ENCODE measurements at regions not wholly inside any gene's neighbourhood (a gene's known extent, or its start where the extent isn't known, plus 50 kb on each side); places are given as distances from the start of the nearest gene placed in this dataset.

DNA sequence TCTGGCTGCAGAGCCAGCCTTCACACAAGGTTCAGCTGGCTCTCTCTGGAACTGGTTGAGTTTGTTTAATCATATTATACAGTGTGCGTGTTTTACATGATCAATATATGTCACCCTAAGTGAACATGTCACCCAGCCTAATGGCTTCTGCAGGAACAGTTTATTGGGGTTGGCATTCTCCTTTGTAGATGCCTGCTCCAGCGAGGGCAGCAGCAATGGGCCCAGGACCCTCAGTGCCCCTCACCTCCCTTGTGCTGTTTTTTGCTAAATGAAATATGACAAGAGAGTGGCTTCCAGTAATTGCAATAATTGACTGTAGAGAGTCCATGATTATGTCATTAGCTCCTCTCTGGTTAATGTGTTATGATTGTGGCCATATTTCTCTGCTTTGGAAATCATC lies 387.2 kb downstream of the TMEM114 start:
- Histone ChIP-seq H3K4me3 (no peak overlapping the region), H3K36me3 (no peaks in the 10 kb centered on the region), H3K27ac (no peak overlapping the region), H3K4me1 (no peaks in the 10 kb centered on the region), H3K27me3 (no peaks in the 10 kb centered on the region), H3K9me3 (peaks cover 0 to 7% of the 10 kb centered on the region in 2 donors)
- TF ChIP-seq, protein P1, sequence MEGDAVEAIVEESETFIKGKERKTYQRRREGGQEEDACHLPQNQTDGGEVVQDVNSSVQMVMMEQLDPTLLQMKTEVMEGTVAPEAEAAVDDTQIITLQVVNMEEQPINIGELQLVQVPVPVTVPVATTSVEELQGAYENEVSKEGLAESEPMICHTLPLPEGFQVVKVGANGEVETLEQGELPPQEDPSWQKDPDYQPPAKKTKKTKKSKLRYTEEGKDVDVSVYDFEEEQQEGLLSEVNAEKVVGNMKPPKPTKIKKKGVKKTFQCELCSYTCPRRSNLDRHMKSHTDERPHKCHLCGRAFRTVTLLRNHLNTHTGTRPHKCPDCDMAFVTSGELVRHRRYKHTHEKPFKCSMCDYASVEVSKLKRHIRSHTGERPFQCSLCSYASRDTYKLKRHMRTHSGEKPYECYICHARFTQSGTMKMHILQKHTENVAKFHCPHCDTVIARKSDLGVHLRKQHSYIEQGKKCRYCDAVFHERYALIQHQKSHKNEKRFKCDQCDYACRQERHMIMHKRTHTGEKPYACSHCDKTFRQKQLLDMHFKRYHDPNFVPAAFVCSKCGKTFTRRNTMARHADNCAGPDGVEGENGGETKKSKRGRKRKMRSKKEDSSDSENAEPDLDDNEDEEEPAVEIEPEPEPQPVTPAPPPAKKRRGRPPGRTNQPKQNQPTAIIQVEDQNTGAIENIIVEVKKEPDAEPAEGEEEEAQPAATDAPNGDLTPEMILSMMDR (IDR thresholded peaks at IDR 0.05), result no peak
- no peak for DNase-seq (ENCODE audit: low spot score)

DNA sequence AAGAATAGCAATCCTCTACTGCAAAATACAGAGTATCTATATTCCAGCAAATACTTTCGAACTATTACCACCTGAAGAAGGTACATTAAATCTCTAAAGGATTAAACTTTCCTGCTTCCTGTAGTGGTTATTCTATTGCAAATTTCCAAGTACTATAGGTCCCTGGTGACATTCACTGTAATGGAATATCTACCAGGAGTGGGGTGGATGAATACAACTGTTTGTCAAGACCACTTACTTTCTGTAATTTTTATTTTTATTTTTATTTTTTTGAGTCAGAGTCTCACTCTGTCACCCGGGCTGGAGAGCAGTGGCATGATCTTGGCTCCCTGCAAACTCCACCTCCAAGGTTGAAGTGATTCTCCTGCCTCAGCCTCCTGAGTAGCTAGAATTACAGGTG lies 389.5 kb downstream of the TMEM114 start:
- no peak for DNase-seq (ENCODE audit: low spot score)
- no peaks in the 10 kb centered on the region for H3K36me3 ChIP-seq
- TF ChIP-seq, protein P1 (IDR thresholded peaks at IDR 0.05), result no peak
- H3K9me3 ChIP-seq, result peaks cover 0 to 7% of the 10 kb centered on the region in 2 donors
- no peaks in the 10 kb centered on the region for H3K4me1 ChIP-seq
- H3K4me3 ChIP-seq, result no peak overlapping the region
- no peak overlapping the region for H3K27ac ChIP-seq
- no peaks in the 10 kb centered on the region for H3K27me3 ChIP-seq

DNA sequence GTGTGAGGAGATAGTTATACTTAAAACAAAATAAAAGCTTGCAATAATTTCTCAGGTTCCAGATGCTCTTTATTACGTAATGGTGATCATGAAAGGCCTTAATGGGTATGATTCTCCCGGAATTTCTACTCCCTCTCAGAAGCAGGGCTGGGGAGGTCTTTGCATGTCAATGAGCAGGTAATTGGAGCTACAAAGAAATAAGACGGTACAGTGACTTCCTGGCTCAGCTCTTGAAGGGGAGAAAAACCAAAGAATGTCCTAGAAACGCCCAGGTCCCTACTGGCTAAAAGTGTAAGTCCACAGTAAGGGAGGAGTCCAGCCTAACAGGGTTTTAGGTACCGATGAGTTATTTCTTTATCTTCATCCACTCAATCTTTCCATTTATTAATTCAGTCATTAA lies 390.9 kb downstream of the TMEM114 start:
- H3K27me3 ChIP-seq, result no peaks in the 10 kb centered on the region
- peaks cover 0 to 7% of the 10 kb centered on the region in 2 donors for H3K9me3 ChIP-seq
- DNase-seq (ENCODE audit: low spot score), result no peak
- H3K4me3 ChIP-seq, result no peak overlapping the region
- no peak overlapping the region for H3K27ac ChIP-seq
- H3K36me3 ChIP-seq, result no peaks in the 10 kb centered on the region
- no peaks in the 10 kb centered on the region for H3K4me1 ChIP-seq
- TF ChIP-seq, protein P1 (IDR thresholded peaks at IDR 0.05), result no peak

DNA sequence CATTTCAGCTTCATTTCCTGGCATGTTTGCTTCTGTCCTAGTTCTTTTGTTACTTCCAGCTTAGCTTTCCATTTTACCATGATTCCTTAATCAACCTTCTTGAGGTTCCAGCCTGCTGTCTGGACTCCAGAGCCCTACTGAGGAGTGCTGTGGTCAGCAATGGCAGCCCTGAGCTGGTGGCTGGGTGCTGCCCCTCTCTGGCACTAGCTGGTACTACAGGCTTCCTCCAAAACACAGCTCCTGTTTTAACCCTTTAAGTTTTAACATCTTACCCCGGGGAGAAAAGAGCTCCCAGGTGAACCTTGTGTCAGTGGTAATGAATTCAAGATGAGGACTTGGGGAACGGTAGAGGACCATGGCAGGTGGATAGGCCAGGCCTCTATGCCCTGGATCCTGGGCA lies 395.5 kb downstream of the TMEM114 start:
- Histone ChIP-seq H3K27me3 (no peaks in the 10 kb centered on the region), H3K9me3 (no peaks in the 10 kb centered on the region), H3K36me3 (no peaks in the 10 kb centered on the region), H3K27ac (no peak overlapping the region), H3K4me1 (no peaks in the 10 kb centered on the region), H3K4me3 (no peak overlapping the region)
- no peak for DNase-seq (ENCODE audit: low spot score)
- TF ChIP-seq, protein P1 (IDR thresholded peaks at IDR 0.05), result no peak

DNA sequence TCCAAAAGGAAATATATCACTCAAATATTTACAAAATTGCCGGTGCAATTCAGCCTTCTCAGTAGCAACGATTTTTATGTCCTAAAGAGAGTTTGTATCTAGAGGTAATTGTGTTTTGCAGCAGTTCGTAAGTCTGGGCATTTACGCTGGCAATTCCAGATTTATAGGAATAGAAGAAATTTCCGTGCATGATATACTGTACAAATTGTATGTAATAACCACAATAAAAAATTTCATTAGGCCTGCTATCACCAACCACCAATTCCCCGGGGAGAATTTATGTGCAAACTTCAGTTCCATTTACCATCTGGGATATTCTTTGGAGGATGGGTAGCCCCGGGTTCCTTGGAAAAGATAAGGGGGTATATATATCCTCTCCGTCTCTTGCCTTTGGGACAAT lies 401.5 kb downstream of the TMEM114 start:
- no peak for DNase-seq (ENCODE audit: low spot score)
- H3K27me3 ChIP-seq, result no peaks in the 10 kb centered on the region
- no peaks in the 10 kb centered on the region for H3K36me3 ChIP-seq
- TF ChIP-seq, protein P1 (IDR thresholded peaks at IDR 0.05), result no peak
- no peak overlapping the region for H3K27ac ChIP-seq
- H3K9me3 ChIP-seq, result peaks cover 0 to 1% of the 10 kb centered on the region in 2 donors
- no peaks in the 10 kb centered on the region for H3K4me1 ChIP-seq
- H3K4me3 ChIP-seq, result no peak overlapping the region

DNA sequence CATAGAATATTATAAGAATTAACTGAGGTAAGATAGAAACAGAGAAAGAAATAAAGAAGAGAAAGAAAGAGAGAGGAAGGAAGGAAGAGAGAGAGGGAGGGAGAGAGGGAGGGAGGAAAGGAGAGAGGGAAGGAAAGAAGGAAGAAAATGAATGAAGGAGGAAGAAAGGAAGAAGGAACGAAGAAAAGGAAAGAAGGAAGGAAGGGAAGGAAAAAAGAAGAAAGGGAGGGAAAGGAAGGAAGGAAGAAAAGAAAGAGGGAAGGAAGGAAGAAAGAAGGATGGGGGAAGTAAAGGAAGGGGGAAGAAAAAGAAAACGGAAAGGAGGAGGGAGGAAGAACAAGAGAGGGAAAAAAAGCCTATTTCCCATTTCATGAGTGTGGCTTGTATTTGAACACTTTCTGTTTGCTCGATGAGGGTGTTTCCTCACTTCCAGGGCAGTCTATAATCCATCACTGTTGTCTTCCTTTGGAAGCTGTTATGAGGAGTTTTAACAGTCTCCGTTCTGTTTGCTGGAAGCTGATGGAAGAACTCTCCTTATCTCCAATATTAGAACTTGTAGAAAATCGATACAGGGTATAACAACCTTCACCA lies 402.4 kb downstream of the TMEM114 start:
- no peak overlapping the region for H3K27ac ChIP-seq
- H3K4me3 ChIP-seq, result no peak overlapping the region
- H3K27me3 ChIP-seq, result no peaks in the 10 kb centered on the region
- TF ChIP-seq, protein P1 (IDR thresholded peaks at IDR 0.05), result no peak
- H3K9me3 ChIP-seq, result peaks cover 0 to 6% of the 10 kb centered on the region in 2 donors
- H3K4me1 ChIP-seq, result no peaks in the 10 kb centered on the region
- H3K36me3 ChIP-seq, result no peaks in the 10 kb centered on the region
- no peak for DNase-seq (ENCODE audit: low spot score)
